ENCODE measurements at regions not wholly inside any gene's neighbourhood (a gene's known extent, or its start where the extent isn't known, plus 50 kb on each side); places are given as distances from the start of the nearest gene placed in this dataset.

GRCh38 chr9:96038914-96039313 lies 163.4 kb downstream of the ERCC6L2 start:
- no TSS peak for BruUV-seq (replicated peaks)
- H3K4me2 ChIP-seq (ENCODE audit: insufficient read depth, low read length) = no peak overlapping the region
- H3K27me3 ChIP-seq (ENCODE audit: control insufficient read depth in 2 of 2, insufficient read depth in 2 of 2, low read length in 2 of 2) = peaks cover 13 to 51% of the 10 kb centered on the region in 2 experiments; a peak in 3 of 5 replicates
- in situ Hi-C loops (cut with MboI) (no loop called here), intact Hi-C loops (cut with micrococcal nuclease) (no loop called here)
- H3K79me2 ChIP-seq (ENCODE audit: control insufficient read depth, insufficient read depth, low read length) = no peaks in the 10 kb centered on the region
- no peak for FAIRE-seq
- no peaks in the 10 kb centered on the region for H4K20me1 ChIP-seq (replicated peaks; ENCODE audit: control insufficient read depth, insufficient read depth, low read length)
- no peak overlapping the region for H2AFZ ChIP-seq (ENCODE audit: low read depth, low read length)
- POLR2A ChIA-PET = interaction anchor here (0.6 kb wide), 1 partner anchor 164 kb away, joined by 3 read pairs; the partner anchor contains the start of gene ERCC6L2
- no peak overlapping the region for H3K4me3 ChIP-seq
- CTCF ChIA-PET (ENCODE audit: low intra/inter-chr PET ratio) = no interaction called here
- H3K9me1 ChIP-seq (ENCODE audit: control insufficient read depth, insufficient read depth, low read length) = no peaks in the 10 kb centered on the region
- no peaks in the 10 kb centered on the region for H3K4me1 ChIP-seq (replicated peaks in 1 of 2; ENCODE audit: control insufficient read depth in 2 of 2, insufficient read depth in 2 of 2, low read length in 2 of 2)
- no peak overlapping the region for H3K9ac ChIP-seq (ENCODE audit: insufficient read depth in 1 of 2, low read depth in 2 of 2, low read length in 2 of 2)
- 8% methylated on average over 6 of the region's 6 CpGs for WGBS (ENCODE audit: insufficient coverage, low coverage, missing lambda C conversion rate)
- H3K27ac ChIP-seq (ENCODE audit: extremely low read depth, low read depth, low read length) = no peak overlapping the region
- H3K36me3 ChIP-seq (ENCODE audit: control insufficient read depth, insufficient read depth, low read length) = no peaks in the 10 kb centered on the region
- peaks cover 9% of the 10 kb centered on the region; the same call in 1 of the 2 replicates for H3K9me3 ChIP-seq (replicated peaks; ENCODE audit: control insufficient read depth, insufficient read depth, low read depth, low read length)
- no peak for ATAC-seq
- no peak for DNase-seq (ENCODE audit: extremely low read depth in 1 of 4, low spot score in 3 of 4)
- TF ChIP-seq YY1 (IDR thresholded peaks at IDR 0.05; ENCODE audit: borderline replicate concordance in 1 of 3, control insufficient read depth in 1 of 3, extremely low read depth in 1 of 3, insufficient read depth in 3 of 3, insufficient read length in 1 of 3, insufficient replicate concordance in 2 of 3, low read depth in 1 of 3, low read length in 2 of 3) (peak in 1 of 3 experiments; percentile 44), ELK1 (CRISPR knock-in tag; IDR thresholded peaks at IDR 0.05) (no peak)

- POLR2A ChIA-PET = interaction anchor here (0.6 kb wide), 1 partner anchor 163 kb away, joined by 3 read pairs; the partner anchor contains the start of gene ERCC6L2
- in situ Hi-C loops (cut with MboI) = no loop called here
- WGBS (ENCODE audit: insufficient coverage, low coverage, missing lambda C conversion rate) = 1% methylated on average over 6 of the region's 7 CpGs
- CTCF ChIA-PET (ENCODE audit: low intra/inter-chr PET ratio) = no interaction called here
- Histone ChIP-seq H3K79me2 (ENCODE audit: control insufficient read depth, insufficient read depth, low read length) (no peaks in the 10 kb centered on the region), H3K4me2 (ENCODE audit: insufficient read depth, low read length) (no peak overlapping the region), H3K9me3 (replicated peaks; ENCODE audit: control insufficient read depth, insufficient read depth, low read depth, low read length) (peaks cover 9% of the 10 kb centered on the region; the same call in 1 of the 2 replicates), H3K9me1 (ENCODE audit: control insufficient read depth, insufficient read depth, low read length) (no peaks in the 10 kb centered on the region), H2AFZ (ENCODE audit: low read depth, low read length) (no peak overlapping the region), H3K9ac (ENCODE audit: insufficient read depth in 1 of 2, low read depth in 2 of 2, low read length in 2 of 2) (no peak overlapping the region), H3K4me3 (no peak overlapping the region), H3K4me1 (replicated peaks in 1 of 2; ENCODE audit: control insufficient read depth in 2 of 2, insufficient read depth in 2 of 2, low read length in 2 of 2) (no peaks in the 10 kb centered on the region), H4K20me1 (replicated peaks; ENCODE audit: control insufficient read depth, insufficient read depth, low read length) (no peaks in the 10 kb centered on the region), H3K27me3 (ENCODE audit: control insufficient read depth in 2 of 2, insufficient read depth in 2 of 2, low read length in 2 of 2) (peaks cover 13 to 53% of the 10 kb centered on the region in 2 experiments; a peak in 3 of 5 replicates), H3K36me3 (ENCODE audit: control insufficient read depth, insufficient read depth, low read length) (no peaks in the 10 kb centered on the region), H3K27ac (ENCODE audit: extremely low read depth, low read depth, low read length) (no peak overlapping the region)
- intact Hi-C loops (cut with micrococcal nuclease) = no loop called here
- DNase-seq (ENCODE audit: extremely low read depth in 1 of 4, low spot score in 3 of 4) (no peak), FAIRE-seq (no peak), ATAC-seq (no peak)
- no TSS peak for BruUV-seq (replicated peaks)
- no peak for TF ChIP-seq HMGXB4 (CRISPR knock-in tag; IDR thresholded peaks at IDR 0.05)
- no peak for TF ChIP-seq L3MBTL2 (IDR thresholded peaks at IDR 0.05)
- no peak for TF ChIP-seq NFYB (IDR thresholded peaks at IDR 0.05; ENCODE audit: extremely low read depth, insufficient read length)
- TF ChIP-seq SRSF3 (IDR thresholded peaks at IDR 0.05; ENCODE audit: insufficient read depth, low read length) = no peak
- TF ChIP-seq MXD1 (CRISPR knock-in tag; IDR thresholded peaks at IDR 0.05; ENCODE audit: borderline replicate concordance, poor library complexity, severe bottlenecking) = no peak
- TF ChIP-seq SMAD4 (CRISPR knock-in tag; conservative IDR thresholded peaks at IDR 0.05) = no peak
- no peak for TF ChIP-seq RBM14 (IDR thresholded peaks at IDR 0.05; ENCODE audit: borderline replicate concordance, insufficient read depth, low read depth, low read length)
- TF ChIP-seq ZNF511 (CRISPR knock-in tag; IDR thresholded peaks at IDR 0.05) = no peak
These were observed 162.8 kb downstream of the ERCC6L2 start for GRCh38 chr9:96038271-96038670.
